SK-N-SH treated with all-trans-retinoic acid at 6 μM for 48 hours (cell line): ENCODE measurements at regions not wholly inside any gene's neighbourhood (a gene's known extent, or its start where the extent isn't known, plus 50 kb on each side); places are given as distances from the start of the nearest gene placed in this dataset.

ENCODE experiments used
- ATAC-seq: fragments of 200-7000 bp; cut with Tn5 transposase; 3 replicates; pipeline ENCODE4 v1.9.1; 2020; ENCODE audit warnings: mild to moderate bottlenecking, moderate library complexity
- ARNTL ChIP-seq: fragments of 450-650 bp; formaldehyde crosslinking; IDR thresholded peaks from 2 replicates; pipeline ENCODE4 v1.5.0; 2020; ENCODE audit warnings: low read depth, mild to moderate bottlenecking, moderate library complexity, borderline replicate concordance
- BACH2 ChIP-seq: fragments of 250-450 bp; sonication (Bioruptor Pico); IDR thresholded peaks from 2 replicates; pipeline ENCODE4 v1.9.0; 2021; ENCODE audit warnings: mild to moderate bottlenecking, borderline replicate concordance
- CSDC2 ChIP-seq: fragments of 250-450 bp; sonication (Bioruptor Pico); IDR thresholded peaks from 2 replicates; pipeline ENCODE4 v1.5.0; 2020; ENCODE audit warnings: mild to moderate bottlenecking, moderate library complexity
- ESRRG ChIP-seq: fragments of 250-450 bp; sonication (Bioruptor Pico); IDR thresholded peaks from 2 replicates; pipeline ENCODE4 v1.6.1; 2021; ENCODE audit warnings: mild to moderate bottlenecking
- GLIS3 ChIP-seq: fragments of 250-450 bp; sonication (Bioruptor Pico); IDR thresholded peaks from 2 replicates; pipeline ENCODE4 v1.5.0; 2020; ENCODE audit warnings: mild to moderate bottlenecking, moderate library complexity
- ISL1 ChIP-seq: fragments of 250-450 bp; sonication (Bioruptor Pico); IDR thresholded peaks from 2 replicates; pipeline ENCODE4 v2.1.2; 2022; ENCODE audit warnings: mild to moderate bottlenecking, moderate library complexity
- OSR1 ChIP-seq: fragments of 250-450 bp; sonication (Bioruptor Pico); IDR thresholded peaks from 2 replicates; pipeline ENCODE4 v1.8.0; 2022; ENCODE audit warnings: moderate library complexity, mild to moderate bottlenecking, inconsistent platforms
- PATZ1 ChIP-seq: fragments of 250-450 bp; sonication (Bioruptor Pico); IDR thresholded peaks from 2 replicates; pipeline ENCODE4 v1.8.0; 2020; ENCODE audit warnings: mild to moderate bottlenecking, moderate library complexity, borderline replicate concordance
- PPARA ChIP-seq: fragments of 250-450 bp; sonication (Bioruptor Pico); IDR thresholded peaks from 2 replicates; pipeline ENCODE4 v1.5.0; 2020; ENCODE audit warnings: mild to moderate bottlenecking, borderline replicate concordance
- RARB ChIP-seq: fragments of 250-450 bp; sonication (Bioruptor Pico); IDR thresholded peaks from 2 replicates; pipeline ENCODE4 v1.8.0; 2021; ENCODE audit warnings: mild to moderate bottlenecking, moderate library complexity
- SNAI2 ChIP-seq: fragments of 250-450 bp; sonication (Bioruptor Pico); IDR thresholded peaks from 2 replicates; pipeline ENCODE4 v1.5.0; 2020; ENCODE audit warnings: mild to moderate bottlenecking, moderate library complexity
- TCF4 ChIP-seq: fragments of 250-450 bp; sonication (Bioruptor Pico); IDR thresholded peaks from 2 replicates; pipeline ENCODE4 v1.8.0; 2021; ENCODE audit warnings: mild to moderate bottlenecking, moderate library complexity, borderline replicate concordance
- TOX ChIP-seq: fragments of 250-450 bp; sonication (Bioruptor Pico); IDR thresholded peaks from 2 replicates; pipeline ENCODE4 v1.8.0; 2021; ENCODE audit warnings: mild to moderate bottlenecking, moderate library complexity, borderline replicate concordance
- ZC3H10 ChIP-seq: fragments of 250-450 bp; sonication (Bioruptor Pico); IDR thresholded peaks from 2 replicates; pipeline ENCODE4 v1.5.1; 2021; ENCODE audit warnings: mild to moderate bottlenecking, moderate library complexity
- ZFP3 ChIP-seq: fragments of 250-450 bp; sonication (Bioruptor Pico); IDR thresholded peaks from 2 replicates; pipeline ENCODE4 v1.5.0; 2020; ENCODE audit warnings: mild to moderate bottlenecking, moderate library complexity
- ZFP30 ChIP-seq: fragments of 450-650 bp; formaldehyde crosslinking; IDR thresholded peaks from 2 replicates; pipeline ENCODE4 v1.5.0; 2022; ENCODE audit warnings: mild to moderate bottlenecking, moderate library complexity
- ZNF565 ChIP-seq: fragments of 450-650 bp; formaldehyde crosslinking; conservative IDR thresholded peaks from 2 replicates; pipeline ENCODE4 v1.5.0; 2020; ENCODE audit warnings: low read depth, mild to moderate bottlenecking, moderate library complexity
- ZNF8 ChIP-seq: fragments of 450-650 bp; formaldehyde crosslinking; IDR thresholded peaks from 2 replicates; pipeline ENCODE4 v1.5.0; 2020; ENCODE audit warnings: mild to moderate bottlenecking, moderate library complexity
- TF ChIP-seq, protein P1 (sequence below): fragments of 250-450 bp; sonication (Bioruptor Pico); IDR thresholded peaks from 2 replicates; pipeline ENCODE4 v1.5.1; 2020; ENCODE audit warnings: low read depth, mild to moderate bottlenecking, moderate library complexity
- TF ChIP-seq, protein P2 (sequence below): fragments of 250-450 bp; sonication (Bioruptor Pico); IDR thresholded peaks from 2 replicates; pipeline ENCODE4 v1.5.1; 2021; ENCODE audit warnings: mild to moderate bottlenecking, moderate library complexity
- TF ChIP-seq, protein P3 (sequence below): fragments of 250-450 bp; sonication (Bioruptor Pico); IDR thresholded peaks from 2 replicates; pipeline ENCODE4 v1.8.0; 2021; ENCODE audit warnings: low read depth, mild to moderate bottlenecking, moderate library complexity, borderline replicate concordance

DNA sequence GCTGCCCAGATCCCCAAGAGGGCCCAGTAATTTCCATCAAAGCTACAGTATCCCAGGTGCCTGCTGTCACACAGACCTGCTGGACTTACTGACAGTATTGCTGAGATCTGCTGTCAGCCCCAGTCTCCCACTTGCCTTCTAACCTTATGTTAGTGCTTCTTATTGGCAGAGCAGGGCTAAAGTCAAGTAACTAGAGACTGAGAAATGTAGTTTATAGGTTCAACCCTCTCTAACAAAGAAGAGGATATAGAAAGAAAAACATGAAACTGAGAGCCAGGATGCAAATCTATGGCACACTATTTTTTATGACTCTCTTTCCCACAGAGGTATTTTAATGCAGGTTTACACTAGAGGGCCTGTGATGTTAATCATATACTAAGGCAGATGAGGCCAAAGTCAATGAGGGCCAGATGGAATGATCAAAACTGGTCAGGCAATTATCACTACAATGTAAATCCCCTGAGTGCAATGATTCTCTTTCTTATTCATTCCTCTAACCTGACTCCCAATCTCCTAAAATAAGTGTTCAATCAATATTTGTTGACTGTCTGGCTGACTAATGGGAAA lies 781.9 kb downstream of the VRK1 start:
- TF ChIP-seq TOX (CRISPR knock-in tag) (no peak), ZNF565 (CRISPR knock-in tag) (no peak), ZFP30 (CRISPR knock-in tag) (no peak), PPARA (CRISPR knock-in tag) (no peak), PATZ1 (CRISPR knock-in tag) (no peak), SNAI2 (no peak), ZNF8 (CRISPR knock-in tag) (no peak), GLIS3 (CRISPR knock-in tag) (no peak), BACH2 (CRISPR knock-in tag) (no peak), ZFP3 (CRISPR knock-in tag) (no peak), CSDC2 (CRISPR knock-in tag) (no peak), ISL1 (CRISPR knock-in tag) (no peak), ESRRG (CRISPR knock-in tag) (no peak), ARNTL (CRISPR knock-in tag) (no peak), TCF4 (CRISPR knock-in tag) (no peak)
- TF ChIP-seq, protein P1, sequence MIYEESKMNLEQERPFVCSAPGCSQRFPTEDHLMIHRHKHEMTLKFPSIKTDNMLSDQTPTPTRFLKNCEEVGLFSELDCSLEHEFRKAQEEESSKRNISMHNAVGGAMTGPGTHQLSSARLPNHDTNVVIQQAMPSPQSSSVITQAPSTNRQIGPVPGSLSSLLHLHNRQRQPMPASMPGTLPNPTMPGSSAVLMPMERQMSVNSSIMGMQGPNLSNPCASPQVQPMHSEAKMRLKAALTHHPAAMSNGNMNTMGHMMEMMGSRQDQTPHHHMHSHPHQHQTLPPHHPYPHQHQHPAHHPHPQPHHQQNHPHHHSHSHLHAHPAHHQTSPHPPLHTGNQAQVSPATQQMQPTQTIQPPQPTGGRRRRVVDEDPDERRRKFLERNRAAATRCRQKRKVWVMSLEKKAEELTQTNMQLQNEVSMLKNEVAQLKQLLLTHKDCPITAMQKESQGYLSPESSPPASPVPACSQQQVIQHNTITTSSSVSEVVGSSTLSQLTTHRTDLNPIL (CRISPR knock-in tag), result no peak
- TF ChIP-seq, protein P2, sequence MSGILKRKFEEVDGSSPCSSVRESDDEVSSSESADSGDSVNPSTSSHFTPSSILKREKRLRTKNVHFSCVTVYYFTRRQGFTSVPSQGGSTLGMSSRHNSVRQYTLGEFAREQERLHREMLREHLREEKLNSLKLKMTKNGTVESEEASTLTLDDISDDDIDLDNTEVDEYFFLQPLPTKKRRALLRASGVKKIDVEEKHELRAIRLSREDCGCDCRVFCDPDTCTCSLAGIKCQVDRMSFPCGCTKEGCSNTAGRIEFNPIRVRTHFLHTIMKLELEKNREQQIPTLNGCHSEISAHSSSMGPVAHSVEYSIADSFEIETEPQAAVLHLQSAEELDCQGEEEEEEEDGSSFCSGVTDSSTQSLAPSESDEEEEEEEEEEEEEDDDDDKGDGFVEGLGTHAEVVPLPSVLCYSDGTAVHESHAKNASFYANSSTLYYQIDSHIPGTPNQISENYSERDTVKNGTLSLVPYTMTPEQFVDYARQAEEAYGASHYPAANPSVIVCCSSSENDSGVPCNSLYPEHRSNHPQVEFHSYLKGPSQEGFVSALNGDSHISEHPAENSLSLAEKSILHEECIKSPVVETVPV (CRISPR knock-in tag), result no peak
- no peak for ATAC-seq

DNA sequence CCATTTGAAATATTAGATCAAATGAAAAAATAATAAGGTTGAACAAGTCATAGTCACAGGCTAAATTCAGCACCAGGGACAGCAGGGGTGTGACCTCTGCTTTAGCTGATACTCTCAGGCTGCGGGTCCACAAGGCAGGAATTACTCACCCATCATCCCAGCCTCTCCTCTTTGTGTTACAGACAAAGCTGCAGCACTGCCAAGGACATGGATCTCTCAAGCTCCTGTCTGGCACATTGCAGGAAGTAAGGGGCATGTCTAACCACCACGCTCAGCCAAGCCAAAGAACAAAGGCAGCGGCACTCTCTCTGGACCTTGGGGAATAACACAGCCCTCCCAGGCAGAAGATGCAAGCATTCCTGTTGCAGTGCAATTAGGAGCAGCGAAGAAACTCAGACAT lies 783.8 kb downstream of the VRK1 start:
- no peak for ATAC-seq
- TF ChIP-seq TCF4 (CRISPR knock-in tag) (no peak), GLIS3 (CRISPR knock-in tag) (no peak), BACH2 (CRISPR knock-in tag) (no peak), ZNF565 (CRISPR knock-in tag) (no peak), ZC3H10 (no peak), ESRRG (CRISPR knock-in tag) (no peak), RARB (CRISPR knock-in tag) (no peak), OSR1 (no peak), TOX (CRISPR knock-in tag) (no peak)
- TF ChIP-seq, protein P2 (CRISPR knock-in tag), result no peak
- TF ChIP-seq, protein P3, sequence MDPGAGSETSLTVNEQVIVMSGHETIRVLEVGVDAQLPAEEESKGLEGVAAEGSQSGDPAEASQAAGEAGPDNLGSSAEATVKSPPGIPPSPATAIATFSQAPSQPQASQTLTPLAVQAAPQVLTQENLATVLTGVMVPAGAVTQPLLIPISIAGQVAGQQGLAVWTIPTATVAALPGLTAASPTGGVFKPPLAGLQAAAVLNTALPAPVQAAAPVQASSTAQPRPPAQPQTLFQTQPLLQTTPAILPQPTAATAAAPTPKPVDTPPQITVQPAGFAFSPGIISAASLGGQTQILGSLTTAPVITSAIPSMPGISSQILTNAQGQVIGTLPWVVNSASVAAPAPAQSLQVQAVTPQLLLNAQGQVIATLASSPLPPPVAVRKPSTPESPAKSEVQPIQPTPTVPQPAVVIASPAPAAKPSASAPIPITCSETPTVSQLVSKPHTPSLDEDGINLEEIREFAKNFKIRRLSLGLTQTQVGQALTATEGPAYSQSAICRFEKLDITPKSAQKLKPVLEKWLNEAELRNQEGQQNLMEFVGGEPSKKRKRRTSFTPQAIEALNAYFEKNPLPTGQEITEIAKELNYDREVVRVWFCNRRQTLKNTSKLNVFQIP (CRISPR knock-in tag), result no peak
- TF ChIP-seq, protein P1 (CRISPR knock-in tag), result no peak
- TF ChIP-seq, all 23 proteins: peak for 0

DNA sequence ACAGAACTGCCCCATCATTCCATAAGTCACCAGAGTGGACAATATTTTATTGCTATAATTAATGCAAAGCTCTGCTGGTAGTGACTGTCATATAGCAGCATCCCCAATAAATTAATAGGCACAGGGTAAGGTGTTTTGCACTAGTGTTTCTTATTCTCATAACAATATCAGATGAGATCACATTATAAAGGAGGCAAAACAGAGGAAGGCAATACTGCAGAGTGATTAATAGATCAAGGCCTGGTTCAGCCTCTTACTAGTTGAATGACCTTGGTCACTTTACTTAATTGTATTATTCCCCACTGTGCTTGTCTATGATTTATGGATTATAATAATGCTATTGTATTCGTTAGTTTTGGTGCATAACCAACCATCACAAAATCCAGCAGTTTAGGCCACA lies 784.8 kb downstream of the VRK1 start:
- no peak for ATAC-seq

More for the DNA sequence above, 784.8 kb downstream of the VRK1 start:
- TF ChIP-seq, protein P3 (CRISPR knock-in tag), result no peak
- TF ChIP-seq ZNF565 (CRISPR knock-in tag) (no peak), TOX (CRISPR knock-in tag) (no peak), ZFP3 (CRISPR knock-in tag) (no peak), PPARA (CRISPR knock-in tag) (no peak)
- TF ChIP-seq, protein P1 (CRISPR knock-in tag), result no peak
